ENCODE measurements at regions not wholly inside any gene's neighbourhood (a gene's known extent, or its start where the extent isn't known, plus 50 kb on each side); places are given as distances from the start of the nearest gene placed in this dataset.

GRCh38 chr4:156556336-156556735, 415.3 kb downstream of the PDGFC start:
- TF ChIP-seq CTCF (IDR thresholded peaks at IDR 0.05; ENCODE audit: control extremely low read depth, extremely low read depth, low read depth, missing control alignments) = no peak
- CTCF ChIA-PET = interaction anchor here (0.5 to 1.3 kb wide), 2 partner anchors 9 to 1025 kb away, joined by 3 read pairs; no protein-coding TSS in a partner anchor
- no peak for DNase-seq (ENCODE audit: extremely low spot score)
- POLR2A ChIA-PET = no interaction called here

GRCh38 chr4:156553659-156554058, 417.9 kb downstream of the PDGFC start:
- TF ChIP-seq CTCF (IDR thresholded peaks at IDR 0.05; ENCODE audit: control extremely low read depth, extremely low read depth, low read depth, missing control alignments) = no peak
- ChIA-PET CTCF (interaction anchor here (1.0 kb wide), 1 partner anchor 17 kb away, joined by 3 read pairs; no protein-coding TSS in a partner anchor), POLR2A (no interaction called here)
- DNase-seq (ENCODE audit: extremely low spot score) = no peak

GRCh38 chr4:156547891-156548290, 423.7 kb downstream of the PDGFC start:
- ChIA-PET POLR2A (no interaction called here), CTCF (no interaction called here)
- DNase-seq (ENCODE audit: extremely low spot score) = no peak
- TF ChIP-seq CTCF (IDR thresholded peaks at IDR 0.05; ENCODE audit: control extremely low read depth, extremely low read depth, low read depth, missing control alignments) = no peak

GRCh38 chr4:156547439-156547838, 424.2 kb downstream of the PDGFC start:
- POLR2A ChIA-PET = no interaction called here
- no peak for TF ChIP-seq CTCF (IDR thresholded peaks at IDR 0.05; ENCODE audit: control extremely low read depth, extremely low read depth, low read depth, missing control alignments)
- CTCF ChIA-PET = no interaction called here
- DNase-seq (ENCODE audit: extremely low spot score) = no peak

- no peak for DNase-seq (ENCODE audit: extremely low spot score)
- CTCF ChIA-PET = interaction anchor here (0.9 to 1.7 kb wide), 2 partner anchors 17 to 20 kb away, joined by 3 to 5 read pairs; no protein-coding TSS in a partner anchor
- no peak for TF ChIP-seq CTCF (IDR thresholded peaks at IDR 0.05; ENCODE audit: control extremely low read depth, extremely low read depth, low read depth, missing control alignments)
- POLR2A ChIA-PET = no interaction called here
These were observed 426.4 kb downstream of the PDGFC start for GRCh38 chr4:156545003-156545785.

GRCh38 chr4:156539376-156539775, 432.2 kb downstream of the PDGFC start:
- DNase-seq (ENCODE audit: extremely low spot score) = no peak
- TF ChIP-seq CTCF (IDR thresholded peaks at IDR 0.05; ENCODE audit: control extremely low read depth, extremely low read depth, low read depth, missing control alignments) = no peak
- ChIA-PET POLR2A (no interaction called here), CTCF (no interaction called here)
